Nephron progenitor cell (in vitro differentiated cells): ENCODE measurements at regions not wholly inside any gene's neighbourhood (a gene's known extent, or its start where the extent isn't known, plus 50 kb on each side); places are given as distances from the start of the nearest gene placed in this dataset.

Source experiments
- DNase-seq: peaks from one replicate; pipeline ENCODE4 v3.0.0; 2021
- H3K27ac Mint-ChIP-seq: 2 replicates; pipeline ENCODE4 v1.8.0; 2021; ENCODE audit warnings: mild to moderate bottlenecking, moderate library complexity, mixed read lengths
- H3K27me3 Mint-ChIP-seq: 2 replicates; pipeline ENCODE4 v1.8.0; 2021; ENCODE audit warnings: mild to moderate bottlenecking, low read depth, mixed read lengths; ENCODE audit not compliant: poor library complexity
- H3K36me3 Mint-ChIP-seq: 2 replicates; pipeline ENCODE4 v1.8.0; 2021; ENCODE audit warnings: low read depth, mixed read lengths
- H3K4me1 Mint-ChIP-seq: 2 replicates; pipeline ENCODE4 v1.8.0; 2021; ENCODE audit warnings: mixed read lengths
- H3K4me3 Mint-ChIP-seq: 2 replicates; pipeline ENCODE4 v1.8.0; 2021; ENCODE audit warnings: mild to moderate bottlenecking, moderate library complexity, mixed read lengths
- H3K9me3 Mint-ChIP-seq: 2 replicates; pipeline ENCODE4 v1.8.0; 2021; ENCODE audit warnings: mild to moderate bottlenecking, moderate library complexity, mixed read lengths
- CTCF ChIP-seq: fragments of 200-600 bp; sonication (generic); IDR thresholded peaks from 2 replicates; pipeline ENCODE4 v1.5.0; 2021; ENCODE audit warnings: antibody characterized with exemption

GRCh38 chr1:80917826-80918225 is 882.9 kb upstream of the ADGRL2 start:
- H3K4me3 Mint-ChIP-seq: no peak overlapping the region
- H3K9me3 Mint-ChIP-seq: no peaks in the 10 kb centered on the region
- no peak overlapping the region for H3K27ac Mint-ChIP-seq
- H3K27me3 Mint-ChIP-seq: no peaks in the 10 kb centered on the region
- H3K36me3 Mint-ChIP-seq: no peaks in the 10 kb centered on the region
- no peak for TF ChIP-seq CTCF
- peaks cover 6% of the 10 kb centered on the region for H3K4me1 Mint-ChIP-seq
- DNase-seq: no peak

DNA sequence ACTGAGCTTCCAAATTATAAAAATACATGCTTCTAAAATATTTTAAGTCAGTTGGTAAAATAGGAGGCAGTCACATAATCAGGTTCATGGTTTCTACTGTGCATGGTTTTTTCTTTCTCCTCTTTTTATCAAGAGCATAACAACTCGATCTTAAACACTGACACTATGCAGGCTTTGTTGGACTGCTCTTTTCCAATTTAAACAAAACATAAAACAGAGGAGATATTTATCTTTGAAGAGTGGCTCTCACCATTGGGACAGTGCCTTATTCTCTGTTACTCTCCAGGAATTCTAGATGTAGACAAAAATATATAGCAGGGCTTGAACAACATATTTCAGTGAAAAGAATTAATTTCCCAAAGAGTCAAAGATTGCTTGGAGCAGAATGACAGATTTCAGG is 883.5 kb upstream of the ADGRL2 start:
- Mint-ChIP-seq H3K4me1 (peaks cover 6% of the 10 kb centered on the region), H3K36me3 (no peaks in the 10 kb centered on the region), H3K9me3 (no peaks in the 10 kb centered on the region), H3K27me3 (no peaks in the 10 kb centered on the region), H3K27ac (no peak overlapping the region), H3K4me3 (no peak overlapping the region)
- DNase-seq: no peak
- no peak for TF ChIP-seq CTCF

DNA sequence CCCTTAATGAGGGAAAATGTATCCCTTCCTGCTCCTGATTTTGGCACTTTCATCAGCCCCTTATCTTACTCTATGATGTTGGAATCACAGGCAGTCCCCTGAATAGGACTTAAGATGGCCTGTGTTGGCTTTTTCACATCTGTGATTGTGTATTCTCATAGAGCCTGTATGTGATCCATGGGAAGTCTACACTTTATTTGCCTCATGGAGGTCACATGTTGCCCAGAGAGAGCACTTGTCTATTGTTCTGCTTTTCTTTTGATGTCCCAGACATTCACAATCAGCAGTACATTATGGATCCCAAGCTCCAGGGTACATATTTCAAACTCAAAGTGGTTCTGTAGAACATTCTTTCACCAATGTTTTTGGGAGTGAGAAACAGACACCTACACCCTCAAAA is 885.2 kb upstream of the ADGRL2 start:
- peaks cover 6% of the 10 kb centered on the region for H3K4me1 Mint-ChIP-seq
- no peaks in the 10 kb centered on the region for H3K27me3 Mint-ChIP-seq
- TF ChIP-seq CTCF: no peak
- DNase-seq: no peak
- no peaks in the 10 kb centered on the region for H3K36me3 Mint-ChIP-seq
- H3K9me3 Mint-ChIP-seq: no peaks in the 10 kb centered on the region
- H3K4me3 Mint-ChIP-seq: no peak overlapping the region
- no peak overlapping the region for H3K27ac Mint-ChIP-seq

- no peak for TF ChIP-seq CTCF
- Mint-ChIP-seq H3K36me3 (no peaks in the 10 kb centered on the region), H3K4me3 (no peak overlapping the region), H3K27ac (no peak overlapping the region), H3K9me3 (no peaks in the 10 kb centered on the region), H3K4me1 (no peaks in the 10 kb centered on the region), H3K27me3 (no peaks in the 10 kb centered on the region)
- DNase-seq: no peak
Measured at GRCh38 chr1:80910426-80910825, 890.3 kb upstream of the ADGRL2 start.

GRCh38 chr1:80909172-80909784 is 891.5 kb upstream of the ADGRL2 start:
- TF ChIP-seq CTCF: no peak
- H3K9me3 Mint-ChIP-seq: no peaks in the 10 kb centered on the region
- no peaks in the 10 kb centered on the region for H3K4me1 Mint-ChIP-seq
- no peak overlapping the region for H3K4me3 Mint-ChIP-seq
- no peak overlapping the region for H3K27ac Mint-ChIP-seq
- H3K36me3 Mint-ChIP-seq: no peaks in the 10 kb centered on the region
- no peak for DNase-seq
- H3K27me3 Mint-ChIP-seq: no peaks in the 10 kb centered on the region

GRCh38 chr1:80896781-80897356 is 903.9 kb upstream of the ADGRL2 start:
- no peak overlapping the region for H3K27ac Mint-ChIP-seq

More at GRCh38 chr1:80896781-80897356, 903.9 kb upstream of the ADGRL2 start:
- DNase-seq: no peak
- TF ChIP-seq CTCF: no peak
- H3K4me1 Mint-ChIP-seq: peaks cover 16% of the 10 kb centered on the region
- H3K36me3 Mint-ChIP-seq: no peaks in the 10 kb centered on the region
- peaks cover 6% of the 10 kb centered on the region for H3K9me3 Mint-ChIP-seq
- H3K4me3 Mint-ChIP-seq: no peak overlapping the region
- peaks cover 3% of the 10 kb centered on the region for H3K27me3 Mint-ChIP-seq
